Keratinocyte (primary cell): ENCODE measurements at regions not wholly inside any gene's neighbourhood (a gene's known extent, or its start where the extent isn't known, plus 50 kb on each side); places are given as distances from the start of the nearest gene placed in this dataset.

ENCODE experiments used
- DNase-seq: peaks from one replicate; pipeline ENCODE4 v3.0.0-alpha.2; 2011; ENCODE audit warnings: low read depth, missing footprints, low spot score
- FAIRE-seq: peaks from 2 replicates; lab custom pipeline; 2011; peaks lifted over from hg19 to GRCh38; lab: Jason Lieb, UNC
- H2AFZ ChIP-seq: 2 replicates; pipeline ENCODE4 v1.6.0; 2012; ENCODE audit warnings: low read length, control low read depth, inconsistent platforms; ENCODE audit not compliant: control insufficient read depth
- H3K27ac ChIP-seq: 2 replicates; pipeline ENCODE4 v1.5.1; 2011; ENCODE audit warnings: low read length; ENCODE audit not compliant: control insufficient read depth, insufficient read depth
- H3K27me3 ChIP-seq: 3 replicates; pipeline ENCODE4 v1.6.0; 2011; ENCODE audit warnings: low read length; ENCODE audit not compliant: control insufficient read depth, insufficient read depth; ENCODE audit errors: extremely low read depth
- H3K36me3 ChIP-seq, 2 experiments: 2 replicates in 1 of 2; 3 replicates in 1 of 2; pipeline ENCODE4 v1.5.1; 2011; ENCODE audit warnings: low read length in 2 of 2, mild to moderate bottlenecking in 1 of 2; ENCODE audit not compliant: control insufficient read depth in 2 of 2, insufficient read depth in 2 of 2; ENCODE audit errors: extremely low read depth in 1 of 2
- H3K4me1 ChIP-seq: 3 replicates; pipeline ENCODE4 v1.5.1; 2011; ENCODE audit warnings: low read length; ENCODE audit not compliant: control insufficient read depth, insufficient read depth; ENCODE audit errors: extremely low read depth
- H3K4me2 ChIP-seq: 3 replicates; pipeline ENCODE4 v1.6.0; 2011; ENCODE audit warnings: low read depth, low read length; ENCODE audit not compliant: control insufficient read depth, insufficient read depth; ENCODE audit errors: extremely low read depth
- H3K4me3 ChIP-seq, 3 experiments: fragments of 200-600 bp in 1 of 3; sonication (generic) in 1 of 3; 2 replicates in 2 of 3; 3 replicates in 1 of 3; pipeline ENCODE4 v1.5.1; 2011 to 2016; ENCODE audit warnings: low read length in 3 of 3, mild to moderate bottlenecking in 3 of 3, control low read depth in 2 of 3, inconsistent platforms in 1 of 3, low read depth in 1 of 3, mixed read lengths in 1 of 3, mixed run types in 1 of 3, moderate library complexity in 1 of 3; ENCODE audit not compliant: control insufficient read depth in 2 of 3, insufficient read depth in 2 of 3; ENCODE audit errors: extremely low read depth in 1 of 3
- H3K79me2 ChIP-seq: 2 replicates; pipeline ENCODE4 v1.6.0; 2012; ENCODE audit warnings: low read length; ENCODE audit not compliant: control insufficient read depth, insufficient read depth
- H3K9ac ChIP-seq: 3 replicates; pipeline ENCODE4 v1.6.0; 2011; ENCODE audit warnings: low read length; ENCODE audit not compliant: control insufficient read depth, insufficient read depth; ENCODE audit errors: extremely low read depth
- H3K9me1 ChIP-seq: 3 replicates; pipeline ENCODE4 v1.6.0; 2011; ENCODE audit warnings: low read length; ENCODE audit not compliant: control insufficient read depth, insufficient read depth; ENCODE audit errors: extremely low read depth
- H3K9me3 ChIP-seq: 2 replicates; pipeline ENCODE4 v1.5.1; 2012; ENCODE audit warnings: low read depth, low read length; ENCODE audit not compliant: control insufficient read depth
- H4K20me1 ChIP-seq: 3 replicates; pipeline ENCODE4 v1.6.0; 2011; ENCODE audit warnings: low read length; ENCODE audit not compliant: control insufficient read depth, insufficient read depth; ENCODE audit errors: extremely low read depth
- CTCF ChIP-seq, 3 experiments: IDR thresholded peaks in 1 of 3; conservative IDR thresholded peaks in 1 of 3; optimal IDR thresholded peaks in 1 of 3; 2 replicates in 2 of 3; 3 replicates in 1 of 3; pipeline versions ENCODE3 to v1.5.1; 2011; ENCODE audit warnings: low read length in 3 of 3, mild to moderate bottlenecking in 3 of 3, moderate library complexity in 2 of 3, control low read depth in 1 of 3, inconsistent platforms in 1 of 3; ENCODE audit not compliant: insufficient read depth in 2 of 3; ENCODE audit errors: extremely low read depth in 1 of 3
- EZH2 ChIP-seq: IDR thresholded peaks from one replicate; pipeline ENCODE4 v1.6.1; 2012; ENCODE audit warnings: inconsistent platforms, mild to moderate bottlenecking, low read length, moderate library complexity
- dilution Hi-C: fragments of 300-500 bp; cut with MboI; formaldehyde crosslinking; loops from one replicate; pipeline ENCODE4 v1.7.0; 2020; ENCODE audit warnings: low sequenced_read_pairs; ENCODE audit not compliant: extremely low pct_ligation_motif_present

GRCh38 chr16:86783636-86784626 lies 205.6 kb downstream of the FOXL1 start:
- Histone ChIP-seq H3K4me2 (no peak overlapping the region), H2AFZ (no peak overlapping the region), H3K27ac (no peak overlapping the region), H3K9ac (no peak overlapping the region), H4K20me1 (no peaks in the 10 kb centered on the region), H3K27me3 (peaks cover 22% of the 10 kb centered on the region), H3K79me2 (no peaks in the 10 kb centered on the region), H3K9me3 (no peaks in the 10 kb centered on the region), H3K4me3 (no peak overlapping the region), H3K36me3 (no peaks in the 10 kb centered on the region), H3K9me1 (no peaks in the 10 kb centered on the region), H3K4me1 (peaks cover 9% of the 10 kb centered on the region)
- dilution Hi-C loops, result no loop called here
- DNase-seq (peak; percentile 23), FAIRE-seq (peak; percentile 83)
- no peak for TF ChIP-seq EZH2
- TF ChIP-seq CTCF (optimal IDR thresholded peaks at IDR 0.05 in 1 of 3, IDR thresholded peaks at IDR 0.05 in 1 of 3, conservative IDR thresholded peaks at IDR 0.05 in 1 of 3; ENCODE audit: extremely low read depth in 1 of 3, insufficient read depth in 2 of 3, low read length in 3 of 3), result no peak

- H4K20me1 ChIP-seq, result no peaks in the 10 kb centered on the region
- H3K9me1 ChIP-seq, result no peaks in the 10 kb centered on the region
- H3K27ac ChIP-seq, result no peak overlapping the region
- no peak overlapping the region for H2AFZ ChIP-seq
- no peaks in the 10 kb centered on the region for H3K36me3 ChIP-seq
- FAIRE-seq (no peak), DNase-seq (no peak)
- TF ChIP-seq CTCF (optimal IDR thresholded peaks at IDR 0.05 in 1 of 3, IDR thresholded peaks at IDR 0.05 in 1 of 3, conservative IDR thresholded peaks at IDR 0.05 in 1 of 3; ENCODE audit: extremely low read depth in 1 of 3, insufficient read depth in 2 of 3, low read length in 3 of 3) (no peak), EZH2 (no peak)
- no peak overlapping the region for H3K4me3 ChIP-seq
- H3K27me3 ChIP-seq, result peaks cover 15% of the 10 kb centered on the region
- H3K9ac ChIP-seq, result no peak overlapping the region
- H3K9me3 ChIP-seq, result no peaks in the 10 kb centered on the region
- peaks cover 9% of the 10 kb centered on the region for H3K4me1 ChIP-seq
- H3K4me2 ChIP-seq, result no peak overlapping the region
- H3K79me2 ChIP-seq, result no peaks in the 10 kb centered on the region
- dilution Hi-C loops, result no loop called here
Measured at GRCh38 chr16:86786338-86786737, 208.0 kb downstream of the FOXL1 start.
